Lower leg skin (tissue), 4 donors: ENCODE measurements at regions not wholly inside any gene's neighbourhood (a gene's known extent, or its start where the extent isn't known, plus 50 kb on each side); places are given as distances from the start of the nearest gene placed in this dataset.

ENCODE experiments used
- DNase-seq, 2 donors: peaks; one replicate each; pipeline ENCODE4 v3.0.0-alpha.2; 2019; ENCODE audit warnings: low spot score in 2 of 2
- H3K4me3 ChIP-seq: fragments of 200-600 bp; sonication (generic); 2 replicates; pipeline ENCODE4 v1.5.1; 2017; ENCODE audit warnings: mild to moderate bottlenecking, low read depth; ENCODE audit not compliant: poor library complexity, severe bottlenecking
- POLR2A ChIP-seq, 2 donors: fragments of 450-650 bp; IDR thresholded peaks; one replicate each; pipeline ENCODE4 v1.6.1; 2016 to 2017; ENCODE audit warnings: antibody characterized with exemption in 2 of 2, mild to moderate bottlenecking in 1 of 2, moderate library complexity in 1 of 2
- WGBS, 2 donors: methylation state at CpG; one replicate each; pipeline ENCODE4 v1.1.5; 2018; 5-methylcytosine and 5-hydroxymethylcytosine counted together
- intact Hi-C: fragments of 100-400 bp; cut with DNase I; formaldehyde crosslinking; loops from one replicate; pipeline ENCODE4 v1.15.0; 2023; ENCODE audit warnings: low total_unique reads
- TF ChIP-seq, protein P1 (sequence below), 3 donors: fragments of 450-650 bp; IDR thresholded peaks; one replicate each; pipeline ENCODE4 v1.5.1; 2016; ENCODE audit warnings: antibody characterized with exemption in 3 of 3, mild to moderate bottlenecking in 3 of 3, moderate library complexity in 2 of 3

DNA sequence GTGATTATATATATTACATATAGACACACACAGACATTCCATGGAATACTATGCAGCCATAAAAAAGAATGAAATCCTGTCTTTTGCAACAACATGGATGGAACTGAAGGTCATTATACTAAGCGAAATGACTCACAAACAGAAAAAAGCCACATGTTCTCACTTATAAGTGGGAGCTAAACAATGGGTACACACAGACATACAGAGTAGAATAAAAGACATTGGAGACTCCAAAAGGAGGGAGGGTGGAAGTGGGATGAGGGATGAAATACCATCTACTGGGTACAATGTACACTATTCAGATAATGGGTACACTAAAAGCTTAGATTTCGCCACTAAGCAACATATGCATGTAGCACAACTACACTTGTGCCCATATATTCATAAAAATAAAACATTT is 170.0 kb upstream of the RGMB start:
- no peak overlapping the region for H3K4me3 ChIP-seq
- TF ChIP-seq, protein P1, sequence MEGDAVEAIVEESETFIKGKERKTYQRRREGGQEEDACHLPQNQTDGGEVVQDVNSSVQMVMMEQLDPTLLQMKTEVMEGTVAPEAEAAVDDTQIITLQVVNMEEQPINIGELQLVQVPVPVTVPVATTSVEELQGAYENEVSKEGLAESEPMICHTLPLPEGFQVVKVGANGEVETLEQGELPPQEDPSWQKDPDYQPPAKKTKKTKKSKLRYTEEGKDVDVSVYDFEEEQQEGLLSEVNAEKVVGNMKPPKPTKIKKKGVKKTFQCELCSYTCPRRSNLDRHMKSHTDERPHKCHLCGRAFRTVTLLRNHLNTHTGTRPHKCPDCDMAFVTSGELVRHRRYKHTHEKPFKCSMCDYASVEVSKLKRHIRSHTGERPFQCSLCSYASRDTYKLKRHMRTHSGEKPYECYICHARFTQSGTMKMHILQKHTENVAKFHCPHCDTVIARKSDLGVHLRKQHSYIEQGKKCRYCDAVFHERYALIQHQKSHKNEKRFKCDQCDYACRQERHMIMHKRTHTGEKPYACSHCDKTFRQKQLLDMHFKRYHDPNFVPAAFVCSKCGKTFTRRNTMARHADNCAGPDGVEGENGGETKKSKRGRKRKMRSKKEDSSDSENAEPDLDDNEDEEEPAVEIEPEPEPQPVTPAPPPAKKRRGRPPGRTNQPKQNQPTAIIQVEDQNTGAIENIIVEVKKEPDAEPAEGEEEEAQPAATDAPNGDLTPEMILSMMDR (IDR thresholded peaks at IDR 0.05): no peak
- TF ChIP-seq POLR2A (IDR thresholded peaks at IDR 0.05): no peak
- intact Hi-C loops: no loop called here
- WGBS, 2 donors: 72 to 97% methylated on average over 2 of the region's 2 CpGs
- DNase-seq: no peak

DNA sequence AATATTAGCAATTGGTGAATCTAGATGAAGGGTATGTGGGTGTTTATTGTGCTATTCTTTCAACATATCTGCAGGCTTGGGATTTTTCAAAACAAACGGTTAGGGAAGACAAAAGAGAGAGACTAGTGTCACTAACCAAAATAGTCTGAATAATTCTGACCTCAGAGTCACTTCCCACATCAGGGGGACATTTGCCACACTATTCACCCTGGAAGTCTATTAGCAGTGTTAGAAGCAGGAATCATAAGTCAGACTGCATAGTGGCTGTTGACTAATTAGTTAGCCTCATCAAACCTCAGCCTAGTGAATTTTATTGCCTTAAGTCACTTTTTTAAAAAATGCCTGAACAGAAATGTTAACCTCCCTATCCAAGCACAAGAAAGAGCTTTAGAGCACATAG is 169.2 kb upstream of the RGMB start:
- DNase-seq: no peak
- H3K4me3 ChIP-seq: no peak overlapping the region
- intact Hi-C loops: no loop called here
- WGBS, 2 donors: 59 to 63% methylated on average over 1 of the region's 1 CpG
- TF ChIP-seq, protein P1 (IDR thresholded peaks at IDR 0.05): no peak
- TF ChIP-seq POLR2A (IDR thresholded peaks at IDR 0.05): no peak

DNA sequence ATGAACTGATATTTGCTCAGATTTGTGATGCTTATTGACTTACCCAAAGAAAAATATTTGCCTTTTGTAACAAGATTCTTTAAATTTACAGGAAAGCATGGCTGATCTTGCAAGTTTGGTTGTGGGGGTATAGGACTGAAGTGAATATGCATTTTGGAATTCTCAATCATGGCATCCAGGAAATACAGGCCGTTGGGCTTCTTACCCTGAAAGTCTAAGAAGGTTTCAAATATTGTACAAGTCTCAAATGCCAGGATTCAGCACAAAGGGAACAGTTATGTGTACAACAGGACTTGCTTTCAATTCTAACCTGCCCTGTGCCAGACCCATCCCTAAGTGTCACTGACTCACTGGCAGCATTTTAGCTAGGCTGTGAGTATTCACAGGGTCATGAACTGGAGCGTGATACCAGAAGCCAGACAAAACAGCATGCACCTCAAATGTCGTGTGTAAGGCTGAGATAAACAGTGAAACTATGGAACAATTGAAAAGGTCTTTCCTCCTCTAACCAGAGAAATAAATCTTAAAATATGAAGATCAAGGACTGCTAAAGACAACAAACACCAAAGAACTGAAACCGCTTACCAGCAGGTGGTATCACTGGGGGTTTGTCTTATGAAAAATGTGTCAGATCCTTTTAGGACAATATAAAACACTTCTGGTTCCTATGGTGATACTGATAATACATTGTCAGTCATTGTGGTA is 168.6 kb upstream of the RGMB start:
- WGBS, 2 donors: 61 to 72% methylated on average over 4 of the region's 4 CpGs
- intact Hi-C loops: no loop called here
- TF ChIP-seq, protein P1 (IDR thresholded peaks at IDR 0.05): no peak
- no peak for DNase-seq
- H3K4me3 ChIP-seq: no peak overlapping the region

DNA sequence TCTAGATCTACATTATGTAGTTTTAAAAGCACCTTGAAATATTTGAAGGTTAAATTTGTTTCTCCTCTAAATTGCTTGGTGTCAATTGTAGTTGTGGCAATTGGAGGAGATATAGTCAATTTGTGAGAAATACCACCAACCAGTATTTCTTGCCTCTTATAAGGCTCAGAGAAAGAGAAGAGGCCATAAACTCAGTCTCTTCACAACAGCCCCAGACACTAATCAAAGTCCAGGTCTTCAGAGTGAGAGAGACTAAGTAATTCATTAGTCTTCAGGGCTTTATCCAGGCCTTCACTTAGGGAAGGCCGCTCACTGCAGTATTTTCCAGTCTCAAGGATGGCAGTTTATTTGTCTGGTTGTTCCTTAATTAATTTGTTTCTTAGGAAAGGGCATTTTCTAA is 168.0 kb upstream of the RGMB start:
- DNase-seq: no peak
- intact Hi-C loops: no loop called here
- H3K4me3 ChIP-seq: no peak overlapping the region
- 93 to 95% methylated on average over 1 of the region's 1 CpG for WGBS, 2 donors
- TF ChIP-seq POLR2A (IDR thresholded peaks at IDR 0.05): no peak
- TF ChIP-seq, protein P1 (IDR thresholded peaks at IDR 0.05): no peak

DNA sequence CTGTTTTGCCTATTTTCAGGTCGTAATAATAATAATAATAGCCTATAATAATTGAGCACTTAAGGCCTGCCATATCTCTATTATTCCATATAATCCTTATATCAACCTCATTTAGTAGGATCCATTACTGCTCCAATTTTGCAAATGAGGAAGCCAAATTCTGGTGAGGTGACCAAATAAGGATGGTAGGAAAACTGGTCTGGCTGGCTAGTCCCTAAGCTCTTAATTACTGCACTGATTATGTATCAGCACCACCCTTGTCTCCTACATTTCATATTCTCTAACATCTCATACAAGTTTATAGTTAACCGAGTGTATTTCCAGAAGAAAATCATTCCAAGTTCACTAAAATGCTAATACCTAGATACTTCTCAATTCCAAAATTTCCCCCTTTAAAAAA is 166.5 kb upstream of the RGMB start:
- 58 to 63% methylated on average over 2 of the region's 2 CpGs for WGBS, 2 donors
- TF ChIP-seq POLR2A (IDR thresholded peaks at IDR 0.05): no peak
- TF ChIP-seq, protein P1 (IDR thresholded peaks at IDR 0.05): no peak
- intact Hi-C loops: no loop called here
- no peak overlapping the region for H3K4me3 ChIP-seq
- DNase-seq: no peak

DNA sequence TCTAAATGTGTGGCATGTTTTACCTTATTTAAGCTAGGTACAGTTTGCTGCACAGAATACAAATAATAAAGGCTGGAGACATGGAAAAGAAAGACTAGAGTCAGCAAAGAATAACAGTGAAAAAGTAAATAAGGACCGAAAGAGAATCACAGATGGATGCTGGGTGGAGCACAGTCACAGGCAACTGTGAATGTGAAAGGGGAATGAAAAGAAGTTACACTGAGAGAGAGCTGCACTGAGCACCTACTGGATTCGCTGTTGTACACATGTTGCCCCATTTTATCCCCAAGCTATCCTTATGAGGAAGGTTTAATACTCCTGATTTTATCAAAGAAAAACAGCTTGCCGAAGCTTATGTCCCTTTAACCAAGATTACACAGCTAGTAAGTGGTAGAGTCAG is 165.4 kb upstream of the RGMB start:
- no peak for TF ChIP-seq POLR2A (IDR thresholded peaks at IDR 0.05)
- intact Hi-C loops: no loop called here
- H3K4me3 ChIP-seq: no peak overlapping the region
- DNase-seq: no peak
- WGBS, 2 donors: 61 to 75% methylated on average over 3 of the region's 3 CpGs
